ENCODE measurements at regions not wholly inside any gene's neighbourhood (a gene's known extent, or its start where the extent isn't known, plus 50 kb on each side); places are given as distances from the start of the nearest gene placed in this dataset.

GRCh38 chr12:77189901-77190416, 124.6 kb upstream of the E2F7 start:
- Mint-ChIP-seq H3K27ac (no peak overlapping the region), H3K9me3 (no peaks in the 10 kb centered on the region)

GRCh38 chr12:77189458-77189857, 124.1 kb upstream of the E2F7 start:
- H3K9me3 Mint-ChIP-seq: no peaks in the 10 kb centered on the region
- H3K27ac Mint-ChIP-seq: no peak overlapping the region
- no peaks in the 10 kb centered on the region for H3K36me3 Mint-ChIP-seq (ENCODE audit: low read depth)
- DNase-seq (ENCODE audit: low spot score): no peak
- H3K4me1 Mint-ChIP-seq (ENCODE audit: low read depth): no peaks in the 10 kb centered on the region
- no peak overlapping the region for H3K4me3 Mint-ChIP-seq
- H3K27me3 Mint-ChIP-seq (ENCODE audit: low read depth): no peaks in the 10 kb centered on the region

More at GRCh38 chr12:77189901-77190416, 124.6 kb upstream of the E2F7 start:
- Mint-ChIP-seq H3K4me1 (ENCODE audit: low read depth) (no peaks in the 10 kb centered on the region), H3K4me3 (no peak overlapping the region), H3K27me3 (ENCODE audit: low read depth) (no peaks in the 10 kb centered on the region), H3K36me3 (ENCODE audit: low read depth) (no peaks in the 10 kb centered on the region)
- DNase-seq (ENCODE audit: low spot score): no peak

GRCh38 chr12:77179515-77179914, 114.1 kb upstream of the E2F7 start:
- DNase-seq (ENCODE audit: low spot score): no peak
- Mint-ChIP-seq H3K27me3 (ENCODE audit: low read depth) (no peaks in the 10 kb centered on the region), H3K36me3 (ENCODE audit: low read depth) (no peaks in the 10 kb centered on the region), H3K4me1 (ENCODE audit: low read depth) (no peaks in the 10 kb centered on the region), H3K9me3 (peaks cover 8% of the 10 kb centered on the region), H3K27ac (no peak overlapping the region), H3K4me3 (no peak overlapping the region)

- peaks cover 8% of the 10 kb centered on the region for H3K9me3 Mint-ChIP-seq
These were observed 102.4 kb upstream of the E2F7 start for GRCh38 chr12:77167801-77168200.

GRCh38 chr12:77166696-77167095, 101.3 kb upstream of the E2F7 start:
- no peak for DNase-seq (ENCODE audit: low spot score)
- Mint-ChIP-seq H3K36me3 (ENCODE audit: low read depth) (no peaks in the 10 kb centered on the region), H3K4me1 (ENCODE audit: low read depth) (no peaks in the 10 kb centered on the region), H3K27me3 (ENCODE audit: low read depth) (no peaks in the 10 kb centered on the region), H3K27ac (no peak overlapping the region), H3K4me3 (no peak overlapping the region), H3K9me3 (peaks cover 7% of the 10 kb centered on the region)

More at GRCh38 chr12:77167801-77168200, 102.4 kb upstream of the E2F7 start:
- no peak for DNase-seq (ENCODE audit: low spot score)
- Mint-ChIP-seq H3K27ac (no peak overlapping the region), H3K36me3 (ENCODE audit: low read depth) (no peaks in the 10 kb centered on the region), H3K4me3 (no peak overlapping the region), H3K4me1 (ENCODE audit: low read depth) (no peaks in the 10 kb centered on the region), H3K27me3 (ENCODE audit: low read depth) (no peaks in the 10 kb centered on the region)

- Mint-ChIP-seq H3K4me1 (ENCODE audit: low read depth) (no peaks in the 10 kb centered on the region), H3K9me3 (no peaks in the 10 kb centered on the region), H3K36me3 (ENCODE audit: low read depth) (no peaks in the 10 kb centered on the region), H3K27me3 (ENCODE audit: low read depth) (no peaks in the 10 kb centered on the region), H3K4me3 (no peak overlapping the region), H3K27ac (no peak overlapping the region)
- no peak for DNase-seq (ENCODE audit: low spot score)
These were observed 98.0 kb upstream of the E2F7 start for GRCh38 chr12:77163074-77164038.

GRCh38 chr12:77161944-77162343, 96.6 kb upstream of the E2F7 start:
- no peaks in the 10 kb centered on the region for H3K9me3 Mint-ChIP-seq
- H3K4me3 Mint-ChIP-seq: no peak overlapping the region
- no peaks in the 10 kb centered on the region for H3K27me3 Mint-ChIP-seq (ENCODE audit: low read depth)
- DNase-seq (ENCODE audit: low spot score): no peak
- no peaks in the 10 kb centered on the region for H3K36me3 Mint-ChIP-seq (ENCODE audit: low read depth)
- no peak overlapping the region for H3K27ac Mint-ChIP-seq
- H3K4me1 Mint-ChIP-seq (ENCODE audit: low read depth): no peaks in the 10 kb centered on the region

GRCh38 chr12:77160931-77161330, 95.6 kb upstream of the E2F7 start:
- Mint-ChIP-seq H3K9me3 (no peaks in the 10 kb centered on the region), H3K36me3 (ENCODE audit: low read depth) (no peaks in the 10 kb centered on the region), H3K27me3 (ENCODE audit: low read depth) (no peaks in the 10 kb centered on the region), H3K4me1 (ENCODE audit: low read depth) (no peaks in the 10 kb centered on the region), H3K4me3 (no peak overlapping the region), H3K27ac (no peak overlapping the region)
- no peak for DNase-seq (ENCODE audit: low spot score)

- Mint-ChIP-seq H3K27me3 (ENCODE audit: low read depth) (no peaks in the 10 kb centered on the region), H3K4me3 (no peak overlapping the region), H3K4me1 (ENCODE audit: low read depth) (no peaks in the 10 kb centered on the region), H3K9me3 (no peaks in the 10 kb centered on the region), H3K27ac (no peak overlapping the region), H3K36me3 (ENCODE audit: low read depth) (no peaks in the 10 kb centered on the region)
- no peak for DNase-seq (ENCODE audit: low spot score)
These were observed 88.3 kb upstream of the E2F7 start for GRCh38 chr12:77153706-77154105.

- DNase-seq (ENCODE audit: low spot score): no peak
- no peak overlapping the region for H3K27ac Mint-ChIP-seq
- H3K4me3 Mint-ChIP-seq: no peak overlapping the region
- H3K36me3 Mint-ChIP-seq (ENCODE audit: low read depth): no peaks in the 10 kb centered on the region
- no peaks in the 10 kb centered on the region for H3K4me1 Mint-ChIP-seq (ENCODE audit: low read depth)
- H3K27me3 Mint-ChIP-seq (ENCODE audit: low read depth): no peaks in the 10 kb centered on the region
- no peaks in the 10 kb centered on the region for H3K9me3 Mint-ChIP-seq
These were observed 87.3 kb upstream of the E2F7 start for GRCh38 chr12:77152623-77153193.

GRCh38 chr12:77151030-77151429, 85.7 kb upstream of the E2F7 start:
- no peak for DNase-seq (ENCODE audit: low spot score)
- Mint-ChIP-seq H3K27me3 (ENCODE audit: low read depth) (no peaks in the 10 kb centered on the region), H3K4me3 (no peak overlapping the region), H3K4me1 (ENCODE audit: low read depth) (no peaks in the 10 kb centered on the region), H3K36me3 (ENCODE audit: low read depth) (no peaks in the 10 kb centered on the region), H3K9me3 (no peaks in the 10 kb centered on the region), H3K27ac (no peak overlapping the region)

GRCh38 chr12:77133566-77133965, 68.2 kb upstream of the E2F7 start:
- Mint-ChIP-seq H3K4me3 (no peak overlapping the region), H3K9me3 (no peaks in the 10 kb centered on the region), H3K27me3 (ENCODE audit: low read depth) (no peaks in the 10 kb centered on the region), H3K27ac (no peak overlapping the region), H3K4me1 (ENCODE audit: low read depth) (no peaks in the 10 kb centered on the region), H3K36me3 (ENCODE audit: low read depth) (no peaks in the 10 kb centered on the region)
- DNase-seq (ENCODE audit: low spot score): no peak

- Mint-ChIP-seq H3K4me3 (no peak overlapping the region), H3K36me3 (ENCODE audit: low read depth) (no peaks in the 10 kb centered on the region), H3K4me1 (ENCODE audit: low read depth) (no peaks in the 10 kb centered on the region), H3K27me3 (ENCODE audit: low read depth) (no peaks in the 10 kb centered on the region), H3K9me3 (no peaks in the 10 kb centered on the region), H3K27ac (no peak overlapping the region)
- no peak for DNase-seq (ENCODE audit: low spot score)
These were observed 66.7 kb upstream of the E2F7 start for GRCh38 chr12:77131977-77132490.

GRCh38 chr12:77130193-77130592, 64.8 kb upstream of the E2F7 start:
- DNase-seq (ENCODE audit: low spot score): no peak
- H3K9me3 Mint-ChIP-seq: no peaks in the 10 kb centered on the region
- H3K4me3 Mint-ChIP-seq: no peak overlapping the region
- no peaks in the 10 kb centered on the region for H3K27me3 Mint-ChIP-seq (ENCODE audit: low read depth)
- no peaks in the 10 kb centered on the region for H3K36me3 Mint-ChIP-seq (ENCODE audit: low read depth)
- H3K4me1 Mint-ChIP-seq (ENCODE audit: low read depth): no peaks in the 10 kb centered on the region
- H3K27ac Mint-ChIP-seq: no peak overlapping the region
